ENCODE measurements at regions not wholly inside any gene's neighbourhood (a gene's known extent, or its start where the extent isn't known, plus 50 kb on each side); places are given as distances from the start of the nearest gene placed in this dataset.

- TF ChIP-seq CTCF (conservative IDR thresholded peaks at IDR 0.05; ENCODE audit: low read length) (no peak), EZH2phosphoT487 (IDR thresholded peaks at IDR 0.05; ENCODE audit: borderline replicate concordance, low read depth, low read length) (no peak)
- Histone ChIP-seq H3K4me3 (ENCODE audit: low read depth, low read length, poor library complexity, severe bottlenecking) (no peak overlapping the region), H3K27ac (ENCODE audit: low read depth, low read length, poor library complexity, severe bottlenecking) (no peak overlapping the region), H3K79me2 (ENCODE audit: insufficient read depth, low read depth, low read length) (no peaks in the 10 kb centered on the region), H3K4me2 (ENCODE audit: low read length) (peak overlapping the region; percentile 42), H3K9me2 (ENCODE audit: insufficient read depth, low read length) (no peaks in the 10 kb centered on the region), H3K9me3 (ENCODE audit: low read length) (no peaks in the 10 kb centered on the region), H4K20me1 (ENCODE audit: insufficient read depth, low read length) (no peaks in the 10 kb centered on the region), H2AFZ (ENCODE audit: low read length) (peak overlapping the region; percentile 84), H3K4me1 (ENCODE audit: insufficient read depth, low read length, poor library complexity, severe bottlenecking) (peaks cover 22% of the 10 kb centered on the region), H3K36me3 (ENCODE audit: insufficient read depth, low read length) (no peaks in the 10 kb centered on the region)
- ChIA-PET CTCF (ENCODE audit: unreplicated experiment) (no interaction called here), POLR2A (interaction anchor here (0.7 to 1.3 kb wide), 6 partner anchors 10 to 125 kb away, joined by 3 read pairs; no protein-coding TSS in a partner anchor)
- intact Hi-C loops (cut with micrococcal nuclease; ENCODE audit: unreplicated experiment): no loop called here
- no TSS peak for BruUV-seq (replicated peaks)
- no peak for DNase-seq (ENCODE audit: low spot score)
Observed at GRCh38 chr6:132132924-132133639, 181.9 kb upstream of the CCN2 start.

GRCh38 chr6:132132422-132132821 is 181.2 kb upstream of the CCN2 start:
- H3K27ac ChIP-seq (ENCODE audit: low read depth, low read length, poor library complexity, severe bottlenecking): no peak overlapping the region
- H3K79me2 ChIP-seq (ENCODE audit: insufficient read depth, low read depth, low read length): no peaks in the 10 kb centered on the region
- ChIA-PET CTCF (ENCODE audit: unreplicated experiment) (no interaction called here), POLR2A (interaction anchor here (0.6 to 1.0 kb wide), 3 partner anchors 17 to 1085 kb away, joined by 5 to 6 read pairs (median 6); no protein-coding TSS in a partner anchor)
- H4K20me1 ChIP-seq (ENCODE audit: insufficient read depth, low read length): no peaks in the 10 kb centered on the region
- H2AFZ ChIP-seq (ENCODE audit: low read length): peak overlapping the region; percentile 84; the same call in 1 of the 2 replicates
- intact Hi-C loops (cut with micrococcal nuclease; ENCODE audit: unreplicated experiment): no loop called here
- H3K9me2 ChIP-seq (ENCODE audit: insufficient read depth, low read length): no peaks in the 10 kb centered on the region
- no peak for DNase-seq (ENCODE audit: low spot score)
- no peaks in the 10 kb centered on the region for H3K36me3 ChIP-seq (ENCODE audit: insufficient read depth, low read length)
- no peak overlapping the region for H3K4me2 ChIP-seq (ENCODE audit: low read length)
- H3K9me3 ChIP-seq (ENCODE audit: low read length): no peaks in the 10 kb centered on the region
- TF ChIP-seq CTCF (conservative IDR thresholded peaks at IDR 0.05; ENCODE audit: low read length) (no peak), EZH2phosphoT487 (IDR thresholded peaks at IDR 0.05; ENCODE audit: borderline replicate concordance, low read depth, low read length) (no peak)
- peaks cover 22% of the 10 kb centered on the region for H3K4me1 ChIP-seq (ENCODE audit: insufficient read depth, low read length, poor library complexity, severe bottlenecking)
- no TSS peak for BruUV-seq (replicated peaks)
- H3K4me3 ChIP-seq (ENCODE audit: low read depth, low read length, poor library complexity, severe bottlenecking): no peak overlapping the region

- BruUV-seq (replicated peaks): no TSS peak
- no peak overlapping the region for H3K4me3 ChIP-seq (ENCODE audit: low read depth, low read length, poor library complexity, severe bottlenecking)
- ChIA-PET POLR2A (interaction anchor here (0.6 to 1.0 kb wide), 3 partner anchors 17 to 1086 kb away, joined by 5 to 6 read pairs (median 6); no protein-coding TSS in a partner anchor), CTCF (ENCODE audit: unreplicated experiment) (no interaction called here)
- H2AFZ ChIP-seq (ENCODE audit: low read length): peak overlapping the region; percentile 27; the same call in 1 of the 2 replicates
- no peak for TF ChIP-seq CTCF (conservative IDR thresholded peaks at IDR 0.05; ENCODE audit: low read length)
- no peak for TF ChIP-seq EZH2phosphoT487 (IDR thresholded peaks at IDR 0.05; ENCODE audit: borderline replicate concordance, low read depth, low read length)
- H3K4me2 ChIP-seq (ENCODE audit: low read length): no peak overlapping the region
- no peaks in the 10 kb centered on the region for H3K9me2 ChIP-seq (ENCODE audit: insufficient read depth, low read length)
- no peak overlapping the region for H3K27ac ChIP-seq (ENCODE audit: low read depth, low read length, poor library complexity, severe bottlenecking)
- H3K4me1 ChIP-seq (ENCODE audit: insufficient read depth, low read length, poor library complexity, severe bottlenecking): peaks cover 18% of the 10 kb centered on the region
- H3K36me3 ChIP-seq (ENCODE audit: insufficient read depth, low read length): no peaks in the 10 kb centered on the region
- H4K20me1 ChIP-seq (ENCODE audit: insufficient read depth, low read length): no peaks in the 10 kb centered on the region
- no peaks in the 10 kb centered on the region for H3K79me2 ChIP-seq (ENCODE audit: insufficient read depth, low read depth, low read length)
- no peaks in the 10 kb centered on the region for H3K9me3 ChIP-seq (ENCODE audit: low read length)
- intact Hi-C loops (cut with micrococcal nuclease; ENCODE audit: unreplicated experiment): no loop called here
- DNase-seq (ENCODE audit: low spot score): no peak
Observed at GRCh38 chr6:132131758-132132157, 180.6 kb upstream of the CCN2 start.
